GM21619 (cell line): ENCODE measurements at regions not wholly inside any gene's neighbourhood (a gene's known extent, or its start where the extent isn't known, plus 50 kb on each side); places are given as distances from the start of the nearest gene placed in this dataset.

ENCODE experiments used
- ATAC-seq: cut with Tn5 transposase; IDR thresholded peaks from one replicate; pipeline ENCODE4 v1.9.1; 2021; ENCODE audit not compliant: unreplicated experiment

GRCh38 chr10:20993830-20994527 lies 96.9 kb upstream of the NEBL start:
- ATAC-seq = no peak

DNA sequence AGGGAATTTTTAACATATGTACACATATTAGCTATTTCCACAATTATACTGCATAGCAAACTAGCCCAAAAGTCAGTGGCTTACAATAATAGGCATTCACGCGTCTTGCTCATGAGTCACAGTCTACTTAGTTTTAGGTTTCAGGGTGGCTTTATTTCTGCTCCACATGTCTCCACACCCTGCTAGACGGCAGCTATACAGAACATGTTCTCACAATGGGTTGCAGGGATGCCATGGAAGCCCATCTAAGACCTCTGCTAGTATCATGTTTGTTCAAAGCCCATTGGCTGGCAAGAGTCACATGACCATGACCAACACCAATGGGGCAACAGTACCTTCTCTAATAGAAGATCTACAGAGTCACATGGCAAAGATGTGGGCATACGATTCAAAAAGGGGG lies 96.3 kb upstream of the NEBL start:
- no peak for ATAC-seq

DNA sequence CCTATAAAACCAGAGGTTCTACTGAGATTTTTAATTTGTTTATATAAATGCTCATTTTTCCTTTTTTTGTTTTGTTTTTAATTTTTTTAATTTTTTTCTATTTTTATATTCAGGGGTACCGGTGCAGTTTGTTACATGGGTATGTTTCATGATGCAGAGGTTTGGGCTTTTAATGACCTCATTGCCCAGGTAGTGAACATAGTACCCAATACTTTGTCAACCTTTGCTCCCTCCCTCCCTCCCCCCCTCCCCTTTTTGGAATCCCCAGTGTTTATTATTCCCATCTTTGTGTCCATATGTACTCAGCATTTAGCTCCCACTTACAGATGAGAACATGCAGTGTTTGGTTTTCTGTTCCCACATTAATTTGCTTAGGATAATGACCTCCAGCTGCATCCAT lies 94.4 kb upstream of the NEBL start:
- ATAC-seq = no peak

- ATAC-seq = no peak
These were observed 93.5 kb upstream of the NEBL start for GRCh38 chr10:20990604-20991003.

- no peak for ATAC-seq
These were observed 91.4 kb upstream of the NEBL start for GRCh38 chr10:20988357-20988983.

GRCh38 chr10:20986049-20986448 lies 88.9 kb upstream of the NEBL start:
- no peak for ATAC-seq

DNA sequence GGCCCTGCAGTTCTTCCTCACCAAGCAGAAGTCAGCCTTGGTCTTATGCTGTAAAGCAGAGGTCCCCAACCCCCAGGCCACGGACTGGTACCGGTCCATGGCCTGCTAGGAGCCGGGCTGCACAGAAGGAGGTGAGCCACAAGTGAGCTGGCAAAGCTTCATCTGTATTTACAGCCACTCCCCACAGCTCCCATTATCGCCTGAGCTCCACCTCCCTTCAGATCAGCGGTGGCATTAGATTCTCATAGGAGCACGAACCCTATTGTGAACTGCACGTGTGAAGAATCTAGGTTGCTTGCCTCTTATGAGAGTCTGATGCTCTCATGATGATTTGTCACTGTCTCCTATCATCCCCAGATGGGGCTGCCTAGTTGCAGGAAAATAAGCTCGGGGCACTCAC lies 87.6 kb upstream of the NEBL start:
- no peak for ATAC-seq

DNA sequence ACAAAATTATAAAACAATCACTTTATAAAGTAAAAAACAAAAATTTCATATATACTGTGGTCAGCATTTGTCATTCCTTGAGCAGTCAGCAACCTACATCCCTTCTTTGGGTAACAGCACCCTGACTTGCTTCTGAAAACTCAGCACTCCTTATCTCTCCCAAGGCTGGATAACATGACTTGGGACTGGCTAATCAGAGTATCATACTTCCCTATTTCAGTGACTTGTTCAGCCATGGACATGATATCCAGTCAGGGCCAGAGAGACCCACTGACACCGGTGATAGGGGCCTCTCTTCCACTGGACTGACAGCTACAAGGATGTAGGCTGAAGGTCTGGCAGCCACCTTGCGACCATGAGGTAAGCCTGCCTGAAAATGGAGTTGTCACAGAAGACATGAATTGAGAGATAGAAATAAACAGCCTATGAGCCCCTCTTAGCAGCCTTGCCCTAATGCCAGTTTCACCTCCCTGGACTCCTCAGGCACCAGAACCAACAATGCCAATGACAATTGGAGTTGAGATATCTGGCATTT lies 84.4 kb upstream of the NEBL start:
- no peak for ATAC-seq

DNA sequence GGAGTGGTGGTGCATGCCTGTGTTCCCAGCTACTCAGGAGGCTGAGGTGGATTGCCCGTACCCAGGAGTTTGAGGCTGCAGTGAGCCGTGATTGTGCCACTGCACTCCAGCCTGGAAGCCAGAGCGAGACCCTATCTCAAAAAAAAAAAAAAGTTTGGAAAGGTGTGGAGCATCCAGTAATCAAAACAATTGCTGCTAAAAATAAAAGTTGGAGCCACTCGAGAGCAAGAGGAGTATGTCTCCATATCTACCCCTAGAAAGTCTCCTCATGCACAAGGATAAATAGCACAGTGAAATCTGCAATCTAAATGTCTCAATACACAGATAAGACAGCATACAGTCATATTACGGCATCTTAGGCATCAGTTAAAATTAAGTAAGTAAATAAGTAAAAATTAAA lies 81.5 kb upstream of the NEBL start:
- no peak for ATAC-seq

DNA sequence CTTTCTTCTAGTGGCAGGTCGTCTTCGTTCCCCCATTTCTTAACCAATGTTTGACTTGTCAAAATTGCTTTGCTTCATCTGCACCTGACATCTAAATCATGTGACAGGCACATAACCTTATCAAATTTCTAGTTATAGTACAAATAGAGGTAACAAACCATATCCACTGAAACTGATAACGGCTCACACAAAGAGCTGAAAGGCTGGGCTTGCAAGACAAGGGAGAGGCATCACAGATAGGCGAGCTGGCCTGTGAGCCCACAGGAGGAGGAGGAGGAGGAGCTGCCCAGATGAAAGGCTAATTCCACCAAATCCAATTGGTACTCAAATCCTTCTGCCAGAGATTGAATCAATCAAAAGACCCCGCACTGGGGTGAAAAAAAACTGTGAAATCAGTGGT lies 80.2 kb upstream of the NEBL start:
- no peak for ATAC-seq

DNA sequence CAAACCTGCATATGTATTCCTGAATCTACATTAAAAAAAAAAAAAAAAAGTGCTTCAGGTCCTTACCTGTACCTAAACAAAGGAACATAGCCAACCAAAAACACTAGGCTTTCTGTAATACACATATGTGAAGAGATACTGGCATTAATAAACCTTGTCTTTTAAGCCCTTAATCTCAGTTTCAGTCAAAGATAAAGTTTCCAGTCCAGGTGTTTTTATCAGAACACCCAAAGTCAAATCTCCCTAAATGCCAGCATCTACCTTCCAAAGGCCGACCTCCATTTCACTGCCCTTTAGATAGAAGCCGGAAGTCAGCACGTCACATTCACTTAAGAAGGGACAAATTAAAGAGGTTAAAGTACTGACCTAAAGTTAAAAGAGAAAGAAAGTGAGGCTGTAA lies 79.8 kb upstream of the NEBL start:
- ATAC-seq = no peak

DNA sequence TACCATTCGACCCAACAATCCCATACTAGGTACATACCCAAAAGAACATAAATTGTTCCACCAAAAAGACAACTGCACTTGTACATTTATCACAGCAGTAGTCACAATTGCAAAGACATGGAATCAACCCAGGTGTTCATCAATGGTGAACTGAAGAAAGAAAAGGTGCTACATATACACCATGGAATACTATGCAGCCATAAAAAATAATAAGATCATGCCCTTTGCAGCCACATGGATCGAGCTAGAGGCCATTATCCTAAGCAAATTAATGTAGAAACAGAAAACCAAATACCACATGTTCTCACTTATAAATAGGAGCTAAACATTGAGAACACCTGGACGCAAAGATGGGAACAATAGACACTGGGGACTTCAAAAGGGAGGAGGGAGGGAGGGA lies 79.3 kb upstream of the NEBL start:
- ATAC-seq = no peak

DNA sequence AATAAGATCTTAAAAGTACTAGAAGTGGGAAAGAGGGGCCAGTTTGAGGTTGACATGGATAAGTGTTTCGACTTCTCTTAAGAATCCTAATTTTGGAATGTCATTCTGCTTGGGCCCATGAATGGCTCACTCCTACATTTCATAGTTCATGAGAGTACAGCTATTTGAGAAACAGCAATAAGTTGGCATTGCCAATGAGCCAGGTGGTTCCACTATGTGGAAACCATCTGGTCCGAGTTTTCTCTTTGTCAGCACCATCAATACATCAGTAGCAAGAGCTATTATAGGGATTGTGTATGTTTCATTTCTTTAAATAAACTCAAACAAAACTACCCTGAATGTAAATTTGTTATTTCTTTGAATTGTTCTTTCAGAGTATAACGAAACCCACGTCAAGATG lies 78.1 kb upstream of the NEBL start:
- ATAC-seq = no peak

DNA sequence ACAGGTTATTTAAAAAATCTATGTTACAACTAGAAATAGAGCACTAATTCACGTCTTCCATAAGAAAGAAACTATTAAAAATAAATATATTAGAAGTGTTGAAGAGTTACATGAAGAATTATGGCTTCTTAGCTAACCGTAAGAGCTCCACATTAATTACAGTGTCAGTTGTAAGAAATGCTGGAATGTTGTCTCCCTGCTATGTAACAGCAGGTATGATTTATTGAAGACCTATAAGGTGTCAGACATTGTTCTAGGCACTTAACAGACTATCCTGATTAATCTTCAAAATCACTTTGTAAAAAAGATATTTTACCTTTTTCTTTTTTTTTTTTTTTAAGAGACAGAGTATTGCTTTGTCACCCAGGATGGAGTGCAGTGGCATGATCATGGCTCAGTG lies 75.8 kb upstream of the NEBL start:
- no peak for ATAC-seq

- ATAC-seq = no peak
These were observed 74.8 kb upstream of the NEBL start for GRCh38 chr10:20971901-20972300.

GRCh38 chr10:20970708-20971107 lies 73.6 kb upstream of the NEBL start:
- peak; percentile 96 for ATAC-seq

DNA sequence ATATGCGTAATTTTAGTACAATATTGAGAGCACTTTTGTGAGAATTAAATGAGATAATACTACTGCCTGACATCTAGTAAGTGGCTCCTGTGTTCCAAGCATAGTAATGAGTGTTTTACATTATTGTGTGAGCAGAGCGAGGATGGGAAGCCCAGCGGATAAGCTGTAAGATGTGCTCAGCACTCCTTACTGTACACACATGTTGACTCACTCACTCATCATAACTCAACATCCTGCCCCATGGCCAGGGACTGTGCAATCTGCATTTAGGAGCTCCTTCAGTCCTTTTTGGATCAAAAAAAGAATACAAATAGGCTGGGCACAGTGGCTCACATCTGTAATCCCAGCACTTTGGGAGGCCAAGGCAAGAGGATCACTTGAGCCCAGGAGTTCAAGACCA lies 72.9 kb upstream of the NEBL start:
- no peak for ATAC-seq

DNA sequence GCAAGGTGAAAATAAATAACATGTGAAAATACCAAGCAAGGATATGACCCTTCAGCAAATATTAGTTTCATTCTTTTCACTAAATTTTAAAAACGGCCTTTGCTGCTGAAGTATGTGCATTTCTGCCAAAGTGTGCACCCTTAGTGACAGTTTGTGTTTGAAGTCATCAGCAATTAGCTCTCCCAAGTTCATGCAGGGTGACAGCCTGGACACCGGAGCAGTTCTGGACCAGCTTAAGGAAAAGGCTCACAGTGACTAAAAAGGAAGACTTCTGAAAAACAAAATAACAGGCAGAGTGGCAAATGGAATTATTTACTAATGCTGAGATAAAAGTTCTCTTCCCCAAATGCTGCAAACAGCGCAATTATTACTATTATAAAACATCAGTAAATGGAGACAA lies 69.3 kb upstream of the NEBL start:
- no peak for ATAC-seq

GRCh38 chr10:20963721-20964595 lies 66.8 kb upstream of the NEBL start:
- no peak for ATAC-seq

- ATAC-seq = no peak
These were observed 65.9 kb upstream of the NEBL start for GRCh38 chr10:20963056-20963455.

- no peak for ATAC-seq
These were observed 65.1 kb upstream of the NEBL start for GRCh38 chr10:20962165-20962564.

GRCh38 chr10:20959242-20959641 lies 62.1 kb upstream of the NEBL start:
- no peak for ATAC-seq
